Adrenal gland (tissue), 9 donors: ENCODE measurements at regions not wholly inside any gene's neighbourhood (a gene's known extent, or its start where the extent isn't known, plus 50 kb on each side); places are given as distances from the start of the nearest gene placed in this dataset.

Source experiments
- DNase-seq, 7 donors: peaks; one replicate each; pipeline ENCODE4 v3.0.0-alpha.2; 2019 to 2020
- H3K27ac ChIP-seq, 5 donors: fragments of 200-600 bp; sonication (generic) in 4 of 5; 1 replicate in 3 of 5; 2 replicates in 2 of 5; pipeline versions ENCODE4 v1.5.1 to v1.8.0; 2016 to 2020; ENCODE audit warnings: mild to moderate bottlenecking in 1 of 5
- H3K27me3 ChIP-seq: fragments of 200-600 bp; 2 replicates; pipeline ENCODE4 v1.8.0; 2021
- H3K36me3 ChIP-seq, 2 donors: fragments of 200-600 bp; replicated peaks in 1 of 2; 1 replicate in 1 of 2; 2 replicates in 1 of 2; pipeline versions ENCODE4 v1.5.1 to v1.8.0; 2018 to 2022
- H3K4me1 ChIP-seq, 2 donors: fragments of 200-600 bp; replicated peaks in 1 of 2; 1 replicate in 1 of 2; 2 replicates in 1 of 2; pipeline versions ENCODE4 v1.5.1 to v1.8.0; 2018 to 2021
- H3K4me3 ChIP-seq, 4 donors: fragments of 200-600 bp; sonication (generic) in 3 of 4; one replicate each; pipeline ENCODE4 v1.5.1; 2016 to 2018
- H3K9me3 ChIP-seq, 3 donors: fragments of 200-600 bp; sonication (generic) in 1 of 3; replicated peaks in 1 of 3; 1 replicate in 2 of 3; 2 replicates in 1 of 3; pipeline versions ENCODE4 v1.5.1 to v1.8.0; 2016 to 2021
- CTCF ChIP-seq, 6 experiments: fragments of 450-650 bp in 4 of 6; fragments of 200-600 bp in 2 of 6; sonication (generic) in 1 of 6; IDR thresholded peaks; 1 replicate in 5 of 6; 2 replicates in 1 of 6; pipeline versions ENCODE4 v1.5.1 to v1.8.0; 2016 to 2021; ENCODE audit warnings: antibody characterized with exemption in 6 of 6, mild to moderate bottlenecking in 2 of 6, moderate library complexity in 1 of 6
- POLR2A ChIP-seq, 2 donors: fragments of 450-650 bp; IDR thresholded peaks; one replicate each; pipeline ENCODE4 v1.6.1; 2017; ENCODE audit warnings: antibody characterized with exemption in 2 of 2, mild to moderate bottlenecking in 2 of 2, moderate library complexity in 1 of 2
- WGBS, 4 donors: extraction: QIAGEN DNeasy Blood & Tissue Kit in 2 of 4; methylation state at CpG; one replicate each; pipeline versions ENCODE4 v1.1.5 to v1.1.7; 2013 to 2017; 5-methylcytosine and 5-hydroxymethylcytosine counted together
- intact Hi-C, 2 donors: fragments of 100-400 bp; cut with DNase I; formaldehyde crosslinking; loops; one replicate each; pipeline versions ENCODE4 v1.14.1 to v1.15.0; 2022 to 2023
- donor health status: healthy with polysubstance abuse.
- donor health status: Bipolar disorder and iron deficiency.
- donor health status: DM: yes; HTN: yes; CAD: no.
- donor health status: DM: no; HTN: no; CAD: no.
- donor health status: DM: no; HTN: no; CAD: no.

- no peaks in the 10 kb centered on the region for H3K36me3 ChIP-seq
- H3K4me1 ChIP-seq, result no peaks in the 10 kb centered on the region
- 74 to 81% (median 78%) methylated on average over 12 of the region's 12 CpGs for WGBS, 4 donors
- no peak for DNase-seq
- no peaks in the 10 kb centered on the region for H3K9me3 ChIP-seq
- TF ChIP-seq CTCF (IDR thresholded peaks at IDR 0.05) (no peak), POLR2A (IDR thresholded peaks at IDR 0.05) (no peak)
- intact Hi-C loops, result no loop called here
- no peak overlapping the region for H3K27ac ChIP-seq
- H3K27me3 ChIP-seq, result peaks cover 14% of the 10 kb centered on the region
- no peak overlapping the region for H3K4me3 ChIP-seq
Observed at GRCh38 chr16:86881118-86881510, 302.8 kb downstream of the FOXL1 start.

- WGBS, 4 donors, result 54 to 69% (median 60%) methylated on average over 15 of the region's 15 CpGs
- intact Hi-C loops, result no loop called here
- peaks cover 14% of the 10 kb centered on the region for H3K27me3 ChIP-seq
Observed at GRCh38 chr16:86881861-86882273, 303.5 kb downstream of the FOXL1 start.

GRCh38 chr16:86882586-86883280 is 304.4 kb downstream of the FOXL1 start:
- peak in 5 of 7 donors; percentile 34 to 63 (median 53) for DNase-seq
- H3K27me3 ChIP-seq, result peaks cover 14% of the 10 kb centered on the region
- WGBS, 4 donors, result 36 to 56% (median 44%) methylated on average over 5 to 6 of the region's 6 CpGs
- TF ChIP-seq POLR2A (IDR thresholded peaks at IDR 0.05), result no peak
- TF ChIP-seq CTCF (IDR thresholded peaks at IDR 0.05), result no peak
- no peaks in the 10 kb centered on the region for H3K36me3 ChIP-seq
- no peaks in the 10 kb centered on the region for H3K9me3 ChIP-seq
- no peak overlapping the region for H3K27ac ChIP-seq
- H3K4me3 ChIP-seq, result no peak overlapping the region
- no peaks in the 10 kb centered on the region for H3K4me1 ChIP-seq
- intact Hi-C loops, result no loop called here

More at GRCh38 chr16:86881861-86882273, 303.5 kb downstream of the FOXL1 start:
- Histone ChIP-seq H3K27ac (no peak overlapping the region), H3K9me3 (no peaks in the 10 kb centered on the region), H3K36me3 (no peaks in the 10 kb centered on the region), H3K4me3 (no peak overlapping the region), H3K4me1 (no peaks in the 10 kb centered on the region)
- TF ChIP-seq POLR2A (IDR thresholded peaks at IDR 0.05), result no peak
- TF ChIP-seq CTCF (IDR thresholded peaks at IDR 0.05), result no peak
- no peak for DNase-seq

- no peaks in the 10 kb centered on the region for H3K9me3 ChIP-seq
- TF ChIP-seq POLR2A (IDR thresholded peaks at IDR 0.05) (no peak), CTCF (IDR thresholded peaks at IDR 0.05) (no peak)
- intact Hi-C loops, result no loop called here
- H3K4me1 ChIP-seq, result no peaks in the 10 kb centered on the region
- 53 to 83% (median 65%) methylated on average over 5 to 14 of the region's 14 CpGs for WGBS, 4 donors
- H3K27ac ChIP-seq, result no peak overlapping the region
- no peak for DNase-seq
- no peak overlapping the region for H3K4me3 ChIP-seq
- H3K36me3 ChIP-seq, result no peaks in the 10 kb centered on the region
- H3K27me3 ChIP-seq, result peaks cover 6% of the 10 kb centered on the region
Observed at GRCh38 chr16:86883583-86884389, 305.4 kb downstream of the FOXL1 start.
